ENCODE measurements at regions not wholly inside any gene's neighbourhood (a gene's known extent, or its start where the extent isn't known, plus 50 kb on each side); places are given as distances from the start of the nearest gene placed in this dataset.
"Not testable (repeated sequence)": the region's sequence is repeated elsewhere in the genome, so short reads cannot be mapped to it uniquely, and the experiment has no call there.

GRCh38 chr14:58954901-58955861, 233.3 kb upstream of the DAAM1 start:
- peak in 3 of 11 donors; percentile 28 to 64 (median 58) for DNase-seq (ENCODE audit: extremely low read depth in 1 of 11, low read depth in 9 of 11, low spot score in 4 of 11)

DNA sequence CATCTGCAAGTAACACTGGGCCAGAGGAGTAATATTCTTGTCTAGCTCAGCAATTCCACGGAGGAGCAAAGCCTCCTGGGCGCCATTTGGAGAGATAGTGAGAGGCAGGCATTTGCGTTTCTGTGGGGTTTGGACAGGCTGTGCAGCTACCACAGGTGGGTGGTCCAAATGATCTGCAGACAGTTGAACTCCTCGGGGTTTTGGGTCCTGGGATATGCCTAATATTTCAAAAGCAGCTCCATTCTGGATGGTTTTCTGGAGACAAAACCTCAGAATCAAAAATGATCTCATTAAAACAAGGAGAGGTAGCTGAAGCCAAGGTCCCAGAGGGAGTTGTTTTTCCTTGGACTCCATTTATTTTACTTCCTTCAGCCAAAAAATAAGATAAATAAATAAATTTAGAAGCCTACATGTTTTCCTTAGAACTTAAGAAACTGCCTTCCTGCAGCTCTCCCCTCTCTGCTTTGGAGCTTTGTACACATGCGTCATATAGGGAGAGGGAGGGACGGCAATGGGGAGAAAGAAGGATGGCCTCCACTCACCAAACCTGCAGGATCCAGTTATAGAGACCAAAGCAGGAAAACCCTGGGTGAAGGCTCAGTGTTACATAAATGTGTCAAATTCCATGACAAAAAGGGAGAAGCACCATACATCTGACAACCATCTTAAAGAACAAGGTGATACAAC, 227.3 kb upstream of the DAAM1 start:
- no peak for DNase-seq (ENCODE audit: extremely low read depth in 1 of 11, low read depth in 9 of 11, low spot score in 4 of 11)

GRCh38 chr14:58963873-58964597, 224.4 kb upstream of the DAAM1 start:
- DNase-seq (ENCODE audit: extremely low read depth in 1 of 11, low read depth in 9 of 11, low spot score in 4 of 11), result no peak

GRCh38 chr14:58964598-58964928, 223.9 kb upstream of the DAAM1 start:
- DNase-seq (ENCODE audit: extremely low read depth in 1 of 11, low read depth in 9 of 11, low spot score in 4 of 11), result no peak

- no peak for DNase-seq (ENCODE audit: extremely low read depth in 1 of 11, low read depth in 9 of 11, low spot score in 4 of 11)
Measured at GRCh38 chr14:58965601-58966000, 222.9 kb upstream of the DAAM1 start.

GRCh38 chr14:58966997-58967396, 221.5 kb upstream of the DAAM1 start:
- no peak for DNase-seq (ENCODE audit: extremely low read depth in 1 of 11, low read depth in 9 of 11, low spot score in 4 of 11)

DNA sequence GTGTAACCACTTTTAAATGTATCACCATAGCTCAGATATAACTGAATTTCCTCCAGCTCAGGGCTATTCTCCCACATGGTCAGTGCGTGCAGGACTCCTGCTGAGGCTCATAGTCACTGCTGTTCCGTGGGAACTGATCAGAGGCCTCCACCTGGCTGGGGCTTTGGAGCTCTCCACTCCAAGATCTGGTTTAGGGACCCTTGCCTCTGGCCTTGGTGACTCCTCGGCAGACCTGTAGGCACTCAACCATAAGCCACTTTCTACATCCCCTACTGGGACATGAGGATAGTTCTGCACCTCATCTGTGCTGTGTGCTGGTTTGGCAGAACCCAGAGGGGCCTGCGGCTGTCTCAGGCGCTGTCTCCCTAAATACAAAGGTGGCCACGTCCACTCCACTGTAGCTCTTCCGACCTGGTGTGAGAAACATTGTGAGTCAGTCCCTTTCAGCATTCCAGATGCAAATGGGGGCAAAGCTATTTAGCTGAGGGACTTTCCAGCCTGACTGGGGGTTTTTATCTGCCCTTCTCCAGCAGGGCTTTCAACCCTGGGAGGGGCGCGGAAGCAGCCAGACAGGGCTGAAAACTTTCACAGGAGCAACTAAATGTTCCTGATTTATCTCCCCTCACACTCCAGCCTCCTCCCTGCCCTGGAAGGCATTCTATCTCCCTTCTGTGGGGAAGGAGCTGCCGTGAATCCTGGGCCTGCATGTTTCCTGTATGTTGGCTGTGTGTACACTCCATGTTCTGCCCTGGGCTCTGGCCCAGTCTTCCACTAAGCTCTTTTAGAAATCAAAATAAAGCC, 218.3 kb upstream of the DAAM1 start:
- DNase-seq (ENCODE audit: extremely low read depth in 1 of 11, low read depth in 9 of 11, low spot score in 4 of 11), result no peak

GRCh38 chr14:58972233-58973017, 216.0 kb upstream of the DAAM1 start:
- no peak for DNase-seq (ENCODE audit: extremely low read depth in 1 of 11, low read depth in 9 of 11, low spot score in 4 of 11)

DNA sequence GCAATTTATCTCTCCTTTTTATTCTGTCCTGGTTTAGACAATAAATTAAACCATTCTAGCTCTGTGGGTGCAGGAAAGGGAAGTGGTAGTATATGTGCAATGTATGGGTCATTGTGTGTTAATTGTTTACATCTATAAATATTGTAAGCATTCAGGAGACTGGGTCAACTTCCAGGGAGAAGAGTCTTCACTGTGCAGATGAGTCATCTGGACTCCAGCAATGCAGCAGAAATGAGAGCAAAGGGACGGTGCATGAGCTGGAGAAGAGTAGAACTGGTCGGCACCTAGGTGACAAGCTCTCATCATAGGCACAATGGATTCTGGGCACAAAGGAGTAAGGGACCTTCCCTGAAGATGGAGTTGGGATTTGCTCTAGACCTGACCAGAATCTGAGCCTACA, 211.1 kb upstream of the DAAM1 start:
- DNase-seq (ENCODE audit: extremely low read depth in 1 of 11, low read depth in 9 of 11, low spot score in 4 of 11), result no peak

DNA sequence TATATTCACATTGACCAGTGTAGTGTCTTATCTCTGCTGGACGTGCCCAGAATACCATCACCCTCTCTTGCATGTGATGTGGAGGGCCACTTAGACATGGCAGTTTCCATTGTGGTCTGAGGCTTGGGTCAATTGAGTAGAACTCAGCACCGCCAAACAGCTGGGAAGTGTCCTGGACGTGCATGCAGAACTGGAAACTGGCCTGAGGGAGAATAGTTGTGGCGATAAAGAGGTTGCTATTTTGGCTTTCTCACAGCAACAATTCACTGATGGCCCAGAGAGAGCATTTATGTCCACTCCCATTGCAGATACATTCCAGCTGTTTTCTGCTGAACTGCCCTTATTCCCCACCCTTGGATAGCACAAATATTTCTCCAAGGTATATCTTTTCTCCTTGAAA, 210.1 kb upstream of the DAAM1 start:
- peak in 6 of 11 donors; percentile 21 to 56 (median 44) for DNase-seq (ENCODE audit: extremely low read depth in 1 of 11, low read depth in 9 of 11, low spot score in 4 of 11)

GRCh38 chr14:58979325-58979724, 209.1 kb upstream of the DAAM1 start:
- no peak for DNase-seq (ENCODE audit: extremely low read depth in 1 of 11, low read depth in 9 of 11, low spot score in 4 of 11)

GRCh38 chr14:58981840-58982239, 206.6 kb upstream of the DAAM1 start:
- no peak for DNase-seq (ENCODE audit: extremely low read depth in 1 of 11, low read depth in 9 of 11, low spot score in 4 of 11)

GRCh38 chr14:58985786-58986185, 202.7 kb upstream of the DAAM1 start:
- DNase-seq (ENCODE audit: extremely low read depth in 1 of 11, low read depth in 9 of 11, low spot score in 4 of 11), result no peak

DNA sequence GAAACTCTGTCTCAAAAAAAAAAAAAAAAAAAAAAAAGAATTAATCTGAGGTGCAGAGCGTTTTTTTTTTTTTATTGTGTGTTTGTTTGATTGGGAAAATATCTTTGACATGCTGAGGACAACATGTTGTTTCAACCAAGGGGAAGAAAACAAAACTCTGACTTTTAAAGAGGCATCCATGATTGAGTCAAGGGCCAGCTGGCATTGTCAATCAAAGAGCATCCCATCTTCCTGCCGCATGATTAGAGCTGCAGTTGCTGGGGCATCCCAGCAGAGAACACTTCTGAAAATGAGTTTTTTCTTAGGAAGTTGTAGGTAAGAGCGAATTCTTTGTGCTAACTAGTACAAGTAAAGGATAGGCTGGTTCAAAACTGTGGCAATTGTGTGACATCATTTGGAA, 200.9 kb upstream of the DAAM1 start:
- DNase-seq (ENCODE audit: extremely low read depth in 1 of 11, low read depth in 9 of 11, low spot score in 4 of 11), result no peak

- DNase-seq (ENCODE audit: extremely low read depth in 1 of 11, low read depth in 9 of 11, low spot score in 4 of 11), result no peak
Measured at GRCh38 chr14:58992935-58993334, 195.5 kb upstream of the DAAM1 start.

DNA sequence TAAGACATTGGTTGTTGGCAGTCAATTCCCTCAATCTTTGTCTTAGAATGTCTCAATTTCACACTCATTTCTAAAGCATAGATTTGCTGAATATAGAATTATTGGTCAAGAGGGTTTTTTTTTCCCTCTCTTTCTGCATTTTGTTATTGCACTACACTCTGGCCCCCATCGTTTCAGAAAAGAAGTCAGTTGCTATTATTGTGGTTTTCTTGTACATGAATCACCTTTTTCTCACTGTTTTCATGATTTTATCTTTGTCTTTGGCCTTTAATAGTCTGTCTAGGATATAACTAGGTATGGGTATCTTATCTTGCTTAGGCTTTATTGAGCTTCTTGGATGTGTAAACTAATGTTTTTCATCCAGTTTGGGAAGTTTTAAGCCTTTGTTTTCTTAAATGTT, 194.3 kb upstream of the DAAM1 start:
- no peak for DNase-seq (ENCODE audit: extremely low read depth in 1 of 11, low read depth in 9 of 11, low spot score in 4 of 11)

GRCh38 chr14:59004012-59004411, 184.5 kb upstream of the DAAM1 start:
- no peak for DNase-seq (ENCODE audit: extremely low read depth in 1 of 11, low read depth in 9 of 11, low spot score in 4 of 11)

- not testable (repeated sequence) for DNase-seq (ENCODE audit: extremely low read depth in 1 of 11, low read depth in 9 of 11, low spot score in 4 of 11)
Measured at GRCh38 chr14:59006179-59006578, 182.3 kb upstream of the DAAM1 start.

All from renal cortex interstitium (tissue), 11 donors.